ENCODE measurements at regions not wholly inside any gene's neighbourhood (a gene's known extent, or its start where the extent isn't known, plus 50 kb on each side); places are given as distances from the start of the nearest gene placed in this dataset.
"Not testable (repeated sequence)": the region's sequence is repeated elsewhere in the genome, so short reads cannot be mapped to it uniquely, and the experiment has no call there.

GRCh38 chr2:67904566-67904965 is 158.2 kb downstream of the C1D start:
- DNase-seq (ENCODE audit: low spot score), result no peak

GRCh38 chr2:67904966-67905365 is 157.8 kb downstream of the C1D start:
- DNase-seq (ENCODE audit: low spot score), result no peak

- not testable (repeated sequence) for DNase-seq (ENCODE audit: low spot score)
Observed at GRCh38 chr2:67906547-67906946, 156.3 kb downstream of the C1D start.

- no peak for DNase-seq (ENCODE audit: low spot score)
Observed at GRCh38 chr2:67917332-67918054, 145.3 kb downstream of the C1D start.

GRCh38 chr2:67918471-67918870 is 144.3 kb downstream of the C1D start:
- no peak for DNase-seq (ENCODE audit: low spot score)

- DNase-seq (ENCODE audit: low spot score), result no peak
Observed at GRCh38 chr2:67919490-67919889, 143.3 kb downstream of the C1D start.

- DNase-seq (ENCODE audit: low spot score), result no peak
Observed at GRCh38 chr2:67922080-67922785, 140.6 kb downstream of the C1D start.

- no peak for DNase-seq (ENCODE audit: low spot score)
Observed at GRCh38 chr2:67923696-67924095, 139.1 kb downstream of the C1D start.

- DNase-seq (ENCODE audit: low spot score), result no peak
Observed at GRCh38 chr2:67927501-67927900, 135.3 kb downstream of the C1D start.

- DNase-seq (ENCODE audit: low spot score), result no peak
Observed at GRCh38 chr2:67930156-67930555, 132.6 kb downstream of the C1D start.

GRCh38 chr2:67936969-67937368 is 125.8 kb downstream of the C1D start:
- no peak for DNase-seq (ENCODE audit: low spot score)

GRCh38 chr2:67938053-67938452 is 124.8 kb downstream of the C1D start:
- DNase-seq (ENCODE audit: low spot score), result no peak

GRCh38 chr2:67945056-67945455 is 117.7 kb downstream of the C1D start:
- DNase-seq (ENCODE audit: low spot score), result no peak

GRCh38 chr2:67945940-67946339 is 116.9 kb downstream of the C1D start:
- no peak for DNase-seq (ENCODE audit: low spot score)

GRCh38 chr2:67948057-67948456 is 114.7 kb downstream of the C1D start:
- no peak for DNase-seq (ENCODE audit: low spot score)

GRCh38 chr2:67948506-67948905 is 114.3 kb downstream of the C1D start:
- no peak for DNase-seq (ENCODE audit: low spot score)

GRCh38 chr2:67950018-67950417 is 112.8 kb downstream of the C1D start:
- no peak for DNase-seq (ENCODE audit: low spot score)

- DNase-seq (ENCODE audit: low spot score), result no peak
Observed at GRCh38 chr2:67950919-67951318, 111.9 kb downstream of the C1D start.

GRCh38 chr2:67952066-67952465 is 110.7 kb downstream of the C1D start:
- DNase-seq (ENCODE audit: low spot score), result no peak

GRCh38 chr2:67954093-67954748 is 108.6 kb downstream of the C1D start:
- peak; percentile 56 for DNase-seq (ENCODE audit: low spot score)

- no peak for DNase-seq (ENCODE audit: low spot score)
Observed at GRCh38 chr2:67955748-67956603, 106.8 kb downstream of the C1D start.

- DNase-seq (ENCODE audit: low spot score), result no peak
Observed at GRCh38 chr2:67965246-67965645, 97.6 kb downstream of the C1D start.
